ENCODE measurements at regions not wholly inside any gene's neighbourhood (a gene's known extent, or its start where the extent isn't known, plus 50 kb on each side); places are given as distances from the start of the nearest gene placed in this dataset.

DNA sequence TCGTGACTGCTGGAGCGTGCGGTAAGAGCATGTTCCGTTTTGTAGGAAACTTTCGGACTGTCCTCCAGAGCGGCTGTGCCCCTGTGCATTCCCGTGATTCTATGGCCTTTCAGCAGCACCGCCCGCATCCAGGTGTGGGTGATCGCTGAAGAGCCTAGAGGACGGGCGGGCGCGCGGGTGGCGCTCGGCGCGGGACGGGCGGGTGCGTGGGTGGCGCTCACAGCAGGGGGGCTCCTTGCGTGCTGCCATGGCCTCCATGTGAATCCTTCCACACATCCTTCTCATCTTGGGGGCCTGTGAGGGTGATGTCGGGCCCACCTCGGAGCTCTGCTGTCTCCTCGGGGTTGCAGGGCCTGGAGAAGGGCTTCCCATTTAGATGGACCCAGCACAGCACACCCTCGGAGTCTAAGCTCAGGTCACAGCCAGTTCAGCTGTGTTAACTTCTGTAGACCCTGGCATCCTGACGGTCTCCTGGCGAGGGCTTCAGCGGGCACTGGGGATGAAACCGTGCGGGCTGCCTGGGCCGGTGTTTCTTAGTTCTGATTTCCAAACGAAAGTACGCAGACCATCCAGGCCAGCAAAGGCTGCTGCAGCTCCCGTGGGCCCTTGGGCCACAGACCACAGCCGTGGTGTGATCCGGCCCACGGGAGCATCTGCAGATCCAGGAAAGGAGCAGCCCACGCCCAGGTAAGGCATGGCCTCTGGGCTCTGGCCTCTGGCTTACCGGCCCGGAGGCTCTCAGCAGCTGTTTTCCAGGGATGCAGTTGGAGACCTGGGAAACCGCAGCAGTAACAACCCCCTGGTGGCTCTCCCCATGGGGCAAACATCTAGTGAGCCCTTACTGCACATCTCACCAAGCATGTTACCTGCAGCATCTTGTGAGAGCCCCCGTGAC, 339.4 kb downstream of the FOXL1 start:
- no peak for DNase-seq (ENCODE audit: low read depth)

GRCh38 chr16:86918637-86919036, 340.3 kb downstream of the FOXL1 start:
- no peak for DNase-seq (ENCODE audit: low read depth)

GRCh38 chr16:86919078-86919477, 340.7 kb downstream of the FOXL1 start:
- DNase-seq (ENCODE audit: low read depth), result no peak

GRCh38 chr16:86919578-86920305, 341.4 kb downstream of the FOXL1 start:
- no peak for DNase-seq (ENCODE audit: low read depth)

- DNase-seq (ENCODE audit: low read depth), result no peak
Observed at GRCh38 chr16:86921289-86921688, 342.9 kb downstream of the FOXL1 start.

DNA sequence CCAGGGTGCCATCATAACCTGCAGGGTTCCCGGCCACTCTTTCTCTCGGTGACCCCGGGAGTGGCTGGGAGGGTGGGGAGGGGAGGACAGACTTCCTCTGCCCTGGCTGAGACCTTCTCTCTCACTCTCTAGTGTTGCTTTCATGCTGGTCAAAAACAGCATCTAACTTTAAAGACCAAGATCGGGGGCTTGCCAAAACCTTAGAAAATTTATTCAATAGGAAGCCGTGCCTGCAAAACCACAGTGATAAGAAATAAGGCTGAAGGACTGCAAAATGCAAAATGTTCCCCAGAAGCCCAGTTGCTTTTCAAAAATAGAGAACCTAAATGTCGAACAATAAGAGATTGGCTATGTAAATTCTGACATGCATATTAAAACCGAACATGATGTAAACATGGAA, 344.0 kb downstream of the FOXL1 start:
- DNase-seq (ENCODE audit: low read depth), result no peak

DNA sequence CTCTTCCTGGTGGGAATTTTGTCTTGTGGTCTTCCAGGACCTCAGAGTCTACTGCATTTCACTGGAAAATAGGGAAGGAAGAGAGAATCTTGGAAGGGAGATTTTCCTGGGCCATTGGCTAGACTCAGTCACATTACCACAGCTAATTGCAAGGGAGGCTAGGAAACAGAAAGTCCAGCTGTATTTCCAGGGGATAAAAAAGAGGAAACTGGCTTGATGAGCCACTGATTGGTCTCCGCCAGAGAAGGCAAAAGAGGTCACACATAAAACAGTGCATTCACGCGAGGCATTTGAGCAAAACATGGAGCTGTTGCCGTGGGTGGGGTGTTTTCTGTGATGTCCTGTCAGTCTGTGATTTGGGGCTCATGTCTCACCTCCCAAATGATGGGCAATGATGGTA, 345.3 kb downstream of the FOXL1 start:
- DNase-seq (ENCODE audit: low read depth), result no peak

DNA sequence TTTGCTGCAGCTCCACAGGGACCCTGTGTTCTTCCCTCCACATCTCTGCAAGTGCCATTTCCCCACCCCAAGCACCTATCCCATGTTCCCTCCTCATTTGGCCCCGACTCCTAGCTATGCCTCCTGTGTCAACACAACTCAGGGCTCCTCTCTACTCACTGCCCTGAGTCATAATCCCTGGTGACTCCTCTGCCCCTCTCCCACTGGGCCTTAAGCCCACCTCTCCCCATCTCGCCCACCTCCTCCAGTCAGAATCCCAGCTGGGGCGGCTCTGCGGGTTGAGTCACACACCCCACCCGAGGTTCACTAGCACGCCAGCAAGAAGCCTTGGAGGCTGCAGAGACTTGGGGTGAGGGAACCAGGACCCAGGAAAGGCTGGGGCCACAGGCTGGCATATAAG, 346.2 kb downstream of the FOXL1 start:
- peak; percentile 21 for DNase-seq (ENCODE audit: low read depth)

DNA sequence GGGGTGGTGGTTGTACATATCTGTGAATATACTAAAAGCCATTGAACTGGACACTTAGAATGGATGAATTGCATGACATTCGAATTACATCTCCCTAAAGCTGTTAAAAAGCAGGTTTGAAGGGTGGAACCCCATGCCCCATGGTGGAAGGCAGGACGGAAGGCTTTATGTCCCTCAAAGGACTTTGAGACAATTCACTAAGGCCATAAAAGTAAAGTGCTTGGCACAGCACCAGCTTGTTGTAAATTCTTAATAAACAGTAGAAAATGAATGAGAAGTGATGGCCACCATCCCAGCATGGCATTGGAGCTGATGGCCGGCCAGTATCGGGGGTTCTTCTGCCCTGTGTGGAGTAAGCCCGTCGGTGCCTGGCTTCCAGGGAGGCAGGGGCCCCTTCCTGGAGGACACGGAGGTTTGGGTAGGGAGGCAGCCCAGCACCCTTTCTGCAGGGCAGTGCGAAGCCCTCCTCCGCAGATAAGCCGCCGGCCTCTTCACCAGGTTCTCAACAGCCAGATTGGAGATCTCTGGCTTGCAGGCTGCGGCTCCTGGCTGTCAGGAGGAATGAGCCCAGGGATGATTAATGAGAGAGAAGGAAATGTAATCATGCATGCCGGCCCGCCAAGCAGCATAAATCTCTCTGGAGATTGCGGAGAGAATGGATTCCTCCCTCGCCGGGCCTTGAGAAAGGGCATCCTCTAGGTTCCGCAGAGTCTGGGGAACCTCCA, 346.9 kb downstream of the FOXL1 start:
- no peak for DNase-seq (ENCODE audit: low read depth)

DNA sequence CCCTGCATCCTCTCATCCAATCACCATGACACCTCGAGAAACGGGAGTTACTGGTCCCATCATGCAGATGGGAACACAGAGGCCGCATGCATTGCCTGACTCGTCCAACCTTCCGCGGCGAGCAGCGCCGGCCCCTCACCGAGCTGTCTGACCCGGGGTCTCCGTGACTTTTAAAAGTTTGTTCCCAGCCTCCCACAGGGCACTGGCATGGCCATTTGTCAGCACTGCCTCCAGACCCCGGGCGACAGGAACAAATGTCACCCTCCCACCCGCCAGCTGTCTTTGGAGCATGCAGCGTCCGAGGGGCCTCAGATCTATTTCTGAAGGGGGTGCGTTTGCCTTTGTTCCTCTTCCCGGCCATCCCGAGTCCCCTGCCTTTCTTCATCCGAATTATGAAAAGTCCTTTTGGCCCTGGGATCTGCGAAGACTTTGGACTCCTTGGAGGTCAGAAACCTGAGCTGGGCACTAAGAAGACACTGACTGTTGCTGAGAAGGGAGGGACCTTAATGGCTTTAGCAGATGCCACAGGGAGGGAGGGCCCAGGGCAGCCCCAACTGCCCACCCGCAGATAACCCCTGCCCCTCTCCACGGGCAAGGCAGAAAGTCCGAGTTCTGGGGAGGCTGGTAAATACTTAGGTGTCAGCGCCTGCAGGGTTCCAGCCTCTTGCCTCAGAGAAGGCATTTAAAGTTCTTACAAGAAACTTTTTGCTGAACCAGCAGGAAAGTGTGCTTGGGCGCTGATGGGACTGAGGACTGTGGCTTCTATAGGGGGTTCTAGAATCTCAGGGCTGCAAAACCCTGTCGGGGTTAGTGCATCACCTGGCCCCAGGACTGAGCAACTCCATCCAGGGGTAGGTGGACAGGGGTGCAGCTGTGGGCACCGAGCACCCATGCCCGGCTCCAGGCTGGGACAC, 348.1 kb downstream of the FOXL1 start:
- DNase-seq (ENCODE audit: low read depth), result no peak

DNA sequence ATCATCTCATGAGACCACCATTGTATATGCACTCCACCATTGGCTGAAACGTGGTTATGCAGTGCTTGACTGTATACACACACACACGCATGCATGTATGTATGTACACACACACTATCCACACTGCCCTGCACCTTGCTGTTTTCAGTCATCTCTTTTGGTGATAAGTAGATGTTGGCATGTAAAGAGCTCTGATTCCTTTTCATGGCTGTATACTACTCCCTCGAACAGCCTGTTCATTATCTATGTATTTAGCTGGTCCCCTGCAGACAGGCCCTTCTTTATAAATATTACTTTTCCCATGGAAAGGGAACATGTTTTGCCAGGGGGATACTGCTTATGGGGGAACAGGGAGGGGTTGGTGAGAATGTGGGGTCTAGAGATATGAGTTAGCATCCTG, 349.4 kb downstream of the FOXL1 start:
- DNase-seq (ENCODE audit: low read depth), result no peak

- DNase-seq (ENCODE audit: low read depth), result no peak
Observed at GRCh38 chr16:86928523-86929011, 350.2 kb downstream of the FOXL1 start.

DNA sequence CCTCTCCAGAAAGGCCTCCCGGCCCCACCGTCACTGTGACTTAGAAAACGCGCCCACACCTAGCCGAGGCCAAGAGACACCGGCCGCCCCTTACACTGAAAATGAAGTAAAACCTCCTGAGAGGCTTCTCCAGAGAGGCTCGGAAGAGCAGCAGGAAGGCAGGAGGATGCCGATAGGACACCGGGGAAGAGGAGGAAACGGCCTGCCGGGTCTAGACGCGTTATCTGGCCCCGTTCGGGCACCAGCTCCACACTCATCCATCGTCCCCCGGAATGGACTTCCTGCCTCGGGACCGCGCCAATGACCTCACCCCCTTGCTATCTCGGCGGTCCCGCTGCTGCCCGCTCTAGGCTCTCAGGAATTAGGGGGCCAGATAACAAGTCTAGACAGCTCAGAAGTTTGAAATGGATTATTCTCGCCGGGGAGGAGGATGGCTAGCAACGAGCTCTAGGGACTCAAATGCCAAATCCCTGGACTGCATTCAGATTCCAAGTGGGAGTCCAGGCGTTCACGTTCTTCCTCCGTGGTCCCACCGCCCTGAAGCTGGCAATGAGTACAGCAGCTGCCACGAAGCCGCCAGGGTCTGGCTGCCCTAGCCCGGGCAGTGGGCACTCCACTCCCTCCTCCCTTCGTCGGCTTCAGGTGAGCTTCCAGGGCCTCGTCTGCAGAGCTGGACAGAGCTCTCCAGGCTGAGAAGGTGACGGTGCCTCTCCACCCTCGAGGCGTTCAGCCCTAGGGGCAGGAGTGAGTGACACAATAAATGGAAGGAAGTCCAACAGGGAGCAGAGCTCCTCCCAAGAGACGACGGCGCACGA, 350.9 kb downstream of the FOXL1 start:
- DNase-seq (ENCODE audit: low read depth), result no peak

DNA sequence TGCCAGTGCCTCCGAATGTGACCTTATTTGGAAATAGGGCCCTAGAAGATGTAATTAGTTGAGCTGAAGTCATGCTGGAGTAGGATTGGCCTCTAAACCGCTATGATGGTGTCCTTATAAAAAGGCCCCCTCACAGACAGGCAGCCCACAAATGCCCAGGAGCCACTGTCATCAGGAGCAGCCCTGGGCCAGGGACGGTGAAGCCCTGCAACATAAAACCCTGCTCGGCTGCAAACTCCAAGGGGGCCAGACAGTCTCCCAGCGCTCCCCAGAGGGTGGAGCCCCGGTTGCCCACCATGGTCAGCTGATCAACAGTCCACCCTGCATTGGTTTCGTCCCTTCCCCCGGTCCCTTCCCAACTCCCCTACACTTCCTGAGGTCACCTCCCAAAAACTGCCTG, 351.7 kb downstream of the FOXL1 start:
- no peak for DNase-seq (ENCODE audit: low read depth)

GRCh38 chr16:86930663-86931373, 352.5 kb downstream of the FOXL1 start:
- DNase-seq (ENCODE audit: low read depth), result no peak

DNA sequence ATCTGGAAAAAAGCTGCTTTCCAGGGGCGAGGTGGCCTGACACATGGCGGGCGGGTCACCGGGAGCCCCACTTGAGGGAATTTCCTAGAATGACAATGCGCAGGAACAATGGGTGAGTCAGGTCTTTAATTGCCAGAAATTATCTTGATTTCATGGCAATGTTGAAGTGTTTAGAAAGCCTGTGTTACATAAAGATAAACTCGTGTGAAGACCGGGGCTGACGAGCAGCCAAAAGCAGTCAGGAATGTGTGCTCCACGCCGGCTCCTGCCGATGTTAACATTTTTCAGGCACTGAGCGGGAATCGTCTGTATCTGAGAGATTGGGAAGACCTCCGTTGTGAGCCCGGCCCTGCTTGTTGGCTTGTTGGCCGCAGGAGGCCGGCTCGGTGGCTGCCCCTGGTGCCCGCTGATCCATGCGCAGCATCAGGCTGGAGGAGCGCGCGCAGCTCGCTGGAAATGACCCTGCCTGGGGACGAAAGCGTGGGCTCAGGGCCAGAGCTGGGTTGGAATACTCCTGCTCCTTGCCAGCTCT, 353.1 kb downstream of the FOXL1 start:
- no peak for DNase-seq (ENCODE audit: low read depth)

- DNase-seq (ENCODE audit: low read depth), result no peak
Observed at GRCh38 chr16:86932130-86932982, 354.0 kb downstream of the FOXL1 start.

DNA sequence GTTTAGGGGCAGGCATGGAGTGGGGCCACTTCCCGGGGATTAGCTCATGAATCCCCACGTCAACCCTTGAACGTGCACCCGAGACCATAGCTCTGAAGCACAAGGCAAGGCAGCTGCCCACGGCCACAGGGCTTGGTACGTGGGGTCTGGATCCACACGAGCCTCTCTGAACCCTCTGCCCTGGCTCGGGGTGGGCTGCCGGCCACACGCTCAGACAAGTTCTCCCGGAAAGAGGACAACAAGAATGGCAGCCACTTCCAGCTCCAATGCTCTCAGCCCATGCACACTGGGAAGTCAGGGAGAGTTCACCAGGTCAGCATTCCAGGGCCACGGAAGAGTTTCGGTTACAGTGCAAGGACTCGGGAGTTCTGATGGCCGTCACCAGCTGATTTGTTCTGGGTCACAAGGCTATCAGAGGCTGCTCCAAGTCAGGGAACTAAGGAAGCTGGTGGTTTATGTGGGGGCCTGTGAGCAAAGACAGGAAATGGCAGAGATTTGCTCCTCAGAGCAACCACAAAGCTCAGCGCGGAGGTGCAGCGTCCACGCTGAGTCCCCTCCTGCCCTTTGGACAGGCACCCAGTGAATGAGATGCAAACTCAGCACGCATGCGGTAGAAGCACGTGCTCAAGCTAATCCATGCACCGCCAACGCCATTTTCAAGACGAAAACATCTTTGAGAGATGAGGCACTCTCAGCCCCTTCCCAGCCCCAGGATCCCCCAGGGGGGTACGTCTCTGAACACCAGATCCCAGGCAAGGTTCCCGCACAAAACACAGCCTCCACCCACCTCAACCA, 356.4 kb downstream of the FOXL1 start:
- DNase-seq (ENCODE audit: low read depth), result no peak
